Amniotic stem cell (primary cell): ENCODE measurements at regions not wholly inside any gene's neighbourhood (a gene's known extent, or its start where the extent isn't known, plus 50 kb on each side); places are given as distances from the start of the nearest gene placed in this dataset.

Experiments
- DNase-seq: peaks from one replicate; lab custom pipeline; 2025; lab: John Stamatoyannopoulos, UW

DNA sequence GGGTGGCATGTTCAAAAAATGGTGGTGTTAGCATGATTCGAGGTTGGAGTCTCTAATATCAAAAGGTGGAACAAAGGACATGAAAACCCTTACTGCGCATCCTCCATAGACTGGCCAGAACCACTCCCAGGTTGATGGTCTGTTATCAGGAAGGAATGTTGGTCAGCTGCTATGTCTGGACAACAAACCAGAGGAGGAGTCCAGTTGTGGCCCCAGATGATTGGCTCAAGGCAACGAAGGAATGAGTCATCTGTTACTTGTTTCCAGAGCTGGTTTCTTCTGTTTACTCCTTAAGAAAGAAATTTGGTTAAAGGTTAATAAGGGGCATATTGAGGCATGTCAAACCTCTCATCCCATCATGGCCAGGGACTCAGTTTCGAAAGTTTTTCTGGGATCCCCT lies 56.8 kb upstream of the GRIA4 start:
- DNase-seq = no peak

DNA sequence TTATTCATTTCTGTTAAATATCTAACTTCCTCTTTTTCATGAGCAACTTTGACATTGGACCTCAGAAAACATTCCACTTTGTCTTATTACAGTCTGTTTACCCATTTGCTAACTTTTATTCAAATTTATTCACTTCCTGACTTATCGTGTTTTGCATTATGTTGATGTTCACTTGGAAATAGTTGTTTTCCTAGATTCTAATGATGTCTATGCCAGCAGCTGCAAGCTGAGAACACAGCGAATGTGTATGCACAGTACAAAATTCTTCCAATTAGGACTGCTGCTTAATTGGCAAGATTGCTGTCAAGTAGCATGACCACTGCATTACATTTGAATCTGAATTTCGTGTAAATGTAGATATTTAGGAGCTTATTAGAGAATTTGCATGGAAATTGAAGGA lies 61.5 kb upstream of the GRIA4 start:
- no peak for DNase-seq

DNA sequence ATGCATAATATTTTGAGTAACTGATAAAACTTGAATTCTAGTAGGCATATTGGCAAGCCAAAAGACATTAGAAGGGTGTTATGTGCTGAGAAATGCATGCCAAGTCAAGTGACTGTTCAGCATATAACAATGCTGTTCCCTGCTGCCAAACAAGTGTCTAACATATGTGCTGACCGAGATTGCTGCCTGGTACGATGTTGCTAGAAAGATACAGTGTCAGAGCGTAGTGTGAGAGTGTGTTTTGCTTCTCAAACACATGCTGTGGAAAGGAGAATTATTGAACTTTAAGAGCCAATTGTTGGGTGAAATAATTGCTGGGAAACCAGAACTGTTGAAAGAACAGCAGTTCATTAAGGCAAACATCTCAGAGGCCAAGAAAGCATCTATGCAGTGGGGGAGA lies 71.3 kb upstream of the GRIA4 start:
- DNase-seq = no peak

GRCh38 chr11:105537531-105537930 lies 72.3 kb upstream of the GRIA4 start:
- no peak for DNase-seq

DNA sequence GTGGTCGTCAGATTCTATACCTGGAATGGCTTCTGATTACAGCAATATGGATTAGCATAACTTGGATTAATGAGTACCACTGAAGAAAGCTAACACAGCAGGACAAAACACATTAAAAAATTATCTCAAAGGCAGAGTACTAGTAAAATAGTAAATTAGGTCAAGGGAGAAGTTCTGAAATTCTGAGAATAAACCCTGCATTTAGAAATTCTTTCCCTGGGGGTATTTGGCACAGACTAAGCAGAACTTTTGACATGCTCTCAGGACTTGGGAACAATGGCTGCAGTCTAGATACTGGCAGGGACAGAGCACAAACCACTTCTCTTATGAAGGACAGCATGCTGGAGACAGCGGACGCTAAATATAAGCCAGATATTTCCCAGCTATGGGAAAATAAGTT lies 85.6 kb upstream of the GRIA4 start:
- DNase-seq = no peak

DNA sequence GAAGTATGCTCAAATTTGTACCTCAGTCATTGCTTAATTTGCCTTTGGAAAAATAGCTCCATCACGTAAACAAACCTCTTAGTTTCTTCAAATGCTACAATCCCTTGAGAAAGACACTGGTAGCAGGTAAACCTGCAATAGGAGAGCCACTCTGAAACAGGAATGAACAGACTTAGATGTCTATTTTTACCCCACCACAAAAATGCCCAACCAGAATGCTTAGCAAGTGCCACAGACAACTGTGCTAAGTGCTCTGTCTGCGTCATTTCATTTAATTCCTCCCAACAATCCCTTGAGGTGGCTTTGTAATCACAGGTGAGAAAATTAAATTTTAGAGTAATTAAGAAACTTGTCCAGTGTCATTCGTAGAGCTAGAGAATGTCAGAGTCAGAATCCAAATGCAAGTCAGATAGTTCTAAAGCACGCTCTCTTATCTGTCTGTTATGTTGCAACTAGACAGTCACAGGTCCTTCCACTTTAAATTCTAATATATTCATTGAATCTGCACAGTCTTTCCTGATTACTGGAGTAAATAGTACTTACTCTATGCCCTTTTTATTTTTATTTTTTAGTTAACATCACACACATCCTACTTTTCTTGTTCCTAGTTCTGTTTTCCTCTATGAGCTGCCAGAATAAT lies 89.0 kb upstream of the GRIA4 start:
- DNase-seq = no peak

- DNase-seq = no peak
Measured at GRCh38 chr11:105507496-105508254, 102.2 kb upstream of the GRIA4 start.

GRCh38 chr11:105492010-105492409 lies 117.9 kb upstream of the GRIA4 start:
- no peak for DNase-seq

- DNase-seq = no peak
Measured at GRCh38 chr11:105491394-105491793, 118.5 kb upstream of the GRIA4 start.

GRCh38 chr11:105490333-105490732 lies 119.5 kb upstream of the GRIA4 start:
- DNase-seq = no peak

DNA sequence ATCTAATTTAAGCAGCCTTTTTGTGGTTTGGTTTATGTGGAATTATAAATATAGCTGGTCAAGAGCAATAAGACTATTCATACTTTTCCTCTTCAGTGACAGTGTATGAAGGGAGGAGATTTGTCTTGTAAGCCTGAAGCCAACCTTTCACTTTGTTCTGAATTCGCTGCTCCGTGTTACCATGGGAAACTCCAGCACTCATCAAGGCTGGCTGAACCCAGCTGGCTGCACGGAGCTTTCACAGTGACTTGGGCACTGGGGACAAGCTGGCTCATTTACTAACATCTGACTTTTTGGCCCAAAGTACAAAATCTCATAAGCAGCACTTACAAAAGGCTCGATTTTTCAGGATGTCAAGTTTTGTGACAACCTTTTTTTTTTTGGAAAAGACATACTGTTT lies 120.4 kb upstream of the GRIA4 start:
- no peak for DNase-seq

DNA sequence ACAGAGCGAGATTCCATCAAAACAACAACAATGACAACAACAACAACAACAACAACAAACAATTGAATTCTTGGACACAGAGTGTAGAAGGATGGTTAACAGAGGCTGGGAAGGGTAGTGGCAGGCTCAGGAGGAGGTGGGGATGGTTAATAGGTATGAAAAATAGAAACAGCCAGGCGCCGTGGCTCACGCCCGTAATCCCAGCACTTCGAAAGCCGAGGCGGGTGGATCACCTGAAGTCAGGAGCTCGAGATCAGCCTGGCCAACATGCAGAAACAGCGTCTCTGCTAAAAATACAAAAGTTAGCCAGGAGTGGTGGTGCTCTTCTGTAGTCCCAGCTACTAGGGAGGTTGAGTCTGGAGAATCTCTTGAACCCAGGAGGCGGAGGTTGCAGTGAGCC lies 122.9 kb upstream of the GRIA4 start:
- DNase-seq = no peak

GRCh38 chr11:105469931-105470330 lies 139.9 kb upstream of the GRIA4 start:
- no peak for DNase-seq

DNA sequence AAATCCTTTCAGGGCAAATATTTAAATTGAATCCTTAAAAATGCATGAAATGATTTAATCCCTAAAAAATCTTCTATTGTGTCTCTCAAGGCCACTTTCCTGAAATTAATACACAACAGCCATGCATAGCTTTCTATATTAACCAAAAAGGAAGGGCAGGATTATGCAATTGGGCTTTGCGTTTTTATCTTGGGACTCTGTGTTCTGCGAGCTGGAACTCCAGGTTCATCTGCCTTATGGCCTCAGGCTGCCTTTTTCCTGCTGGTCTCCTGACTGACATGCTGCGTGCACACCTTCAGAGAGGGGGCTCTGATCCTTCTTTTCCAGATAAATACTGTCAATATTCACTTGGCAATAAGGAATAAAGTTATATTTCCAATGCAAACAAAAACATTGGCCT lies 141.7 kb upstream of the GRIA4 start:
- DNase-seq = no peak

- DNase-seq = no peak
Measured at GRCh38 chr11:105466582-105467228, 143.2 kb upstream of the GRIA4 start.

DNA sequence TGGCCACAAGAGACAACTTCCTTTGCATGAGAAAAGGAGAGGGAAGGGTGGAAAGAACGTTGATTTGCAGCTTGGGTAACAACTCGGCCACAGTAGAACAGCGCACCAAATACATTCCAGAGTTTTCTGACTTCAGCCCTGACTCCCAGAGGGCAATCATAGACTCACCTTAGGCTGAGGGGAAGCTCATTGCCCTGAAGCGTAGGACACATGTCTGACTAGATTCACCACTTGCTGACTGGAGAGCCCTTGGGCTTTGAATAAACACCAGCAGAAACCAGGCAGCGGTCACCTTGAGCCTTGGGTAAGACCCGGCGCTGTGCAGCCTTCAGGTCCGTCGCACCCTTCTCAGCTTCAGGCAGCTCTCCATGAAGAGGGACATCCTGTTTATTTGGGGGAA lies 151.8 kb upstream of the GRIA4 start:
- DNase-seq = no peak

DNA sequence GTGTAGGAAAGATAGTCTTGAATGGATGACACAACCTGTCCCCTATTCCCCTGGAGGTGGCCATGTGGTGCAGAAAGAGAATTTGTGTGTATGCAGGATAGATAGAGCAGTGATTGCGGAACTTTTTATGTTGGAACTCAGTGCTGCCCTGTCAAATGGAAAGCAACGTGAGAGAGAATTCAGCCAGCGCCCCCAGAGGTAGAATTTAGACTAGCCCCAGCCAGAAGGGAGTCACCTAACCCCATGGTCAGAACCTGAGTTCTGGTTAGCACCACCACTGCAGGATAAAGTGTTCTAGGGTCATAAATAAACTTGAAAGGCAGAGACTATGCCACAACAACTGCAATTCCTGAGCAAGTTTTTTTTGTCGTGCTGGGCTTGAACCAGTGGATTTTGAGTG lies 152.9 kb upstream of the GRIA4 start:
- DNase-seq = no peak

- DNase-seq = no peak
Measured at GRCh38 chr11:105449100-105449734, 160.7 kb upstream of the GRIA4 start.

DNA sequence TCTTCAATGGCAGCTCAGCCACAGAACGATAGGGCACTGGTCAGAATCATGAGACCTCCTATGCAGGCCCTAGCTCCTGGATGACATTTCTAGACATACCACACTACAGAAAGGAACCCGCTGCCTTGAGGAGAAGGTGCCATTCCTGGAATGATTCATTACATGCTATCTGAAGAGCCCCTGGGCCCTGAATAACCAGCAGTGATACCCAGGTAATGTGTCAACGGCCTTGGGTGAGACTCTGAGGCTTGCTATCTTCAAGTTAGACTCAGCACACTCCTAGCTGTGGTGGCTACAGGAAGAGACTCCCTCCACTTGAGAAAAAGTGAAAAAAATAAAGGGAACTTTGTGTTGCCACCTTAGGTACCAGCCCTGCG lies 161.2 kb upstream of the GRIA4 start:
- DNase-seq = no peak

DNA sequence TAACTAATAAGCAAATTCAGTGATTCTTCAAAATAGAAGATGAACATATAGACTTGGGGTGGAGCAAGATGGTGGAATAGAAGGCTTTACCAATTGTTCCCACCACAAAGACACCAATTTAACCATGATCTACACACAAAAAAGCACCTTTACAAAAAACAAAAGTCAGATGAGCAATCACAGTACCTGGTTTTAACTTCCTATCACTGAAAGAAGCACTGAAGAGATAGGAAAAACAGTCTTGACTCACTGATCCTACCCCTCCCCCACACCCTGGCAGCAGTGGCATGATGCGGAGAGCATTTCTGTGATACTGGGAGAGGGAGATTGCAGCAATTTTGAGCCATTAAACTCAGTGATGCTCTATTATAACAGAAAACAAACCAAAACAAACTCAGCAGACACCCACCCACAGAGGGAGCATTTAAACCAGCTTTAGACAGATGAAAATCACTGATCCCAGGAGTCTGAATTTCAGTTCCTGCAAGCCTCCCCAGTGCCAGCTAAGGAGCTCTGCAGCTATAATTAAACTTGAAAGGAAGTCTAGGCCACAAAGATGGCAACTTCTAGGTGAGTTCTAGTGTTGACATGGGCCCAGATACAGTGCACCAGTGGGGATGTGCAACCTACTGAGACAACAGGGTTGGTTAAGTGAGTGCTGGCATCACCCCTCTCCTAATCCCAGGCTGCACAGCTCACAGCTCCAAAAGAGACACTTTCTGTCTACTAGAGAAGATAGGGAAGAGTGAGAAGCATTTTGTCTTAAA lies 161.8 kb upstream of the GRIA4 start:
- no peak for DNase-seq

- DNase-seq = no peak
Measured at GRCh38 chr11:105443623-105444022, 166.2 kb upstream of the GRIA4 start.
